ENCODE measurements at regions not wholly inside any gene's neighbourhood (a gene's known extent, or its start where the extent isn't known, plus 50 kb on each side); places are given as distances from the start of the nearest gene placed in this dataset.
"Not testable (repeated sequence)": the region's sequence is repeated elsewhere in the genome, so short reads cannot be mapped to it uniquely, and the experiment has no call there.

DNA sequence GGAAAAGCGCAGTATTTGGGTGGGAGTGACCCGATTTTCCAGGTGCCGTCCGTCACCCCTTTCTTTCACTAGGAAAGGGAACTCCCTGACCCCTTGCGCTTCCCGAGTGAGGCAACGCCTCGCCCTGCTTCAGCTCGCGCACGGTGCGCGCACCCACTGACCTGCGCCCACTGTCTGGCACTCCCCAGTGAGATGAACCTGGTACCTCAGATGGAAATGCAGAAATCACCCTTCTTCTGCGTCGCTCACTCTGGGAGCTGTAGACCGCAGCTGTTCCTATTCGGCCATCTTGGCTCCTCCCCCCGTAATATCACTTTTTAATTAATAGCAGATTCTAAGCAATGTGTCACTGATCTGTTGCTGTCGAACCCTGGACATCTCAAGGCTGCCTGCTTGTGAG lies 294.9 kb downstream of the MYCN start:
- not testable (repeated sequence) for DNase-seq (ENCODE audit: insufficient read length, low spot score); FAIRE-seq

DNA sequence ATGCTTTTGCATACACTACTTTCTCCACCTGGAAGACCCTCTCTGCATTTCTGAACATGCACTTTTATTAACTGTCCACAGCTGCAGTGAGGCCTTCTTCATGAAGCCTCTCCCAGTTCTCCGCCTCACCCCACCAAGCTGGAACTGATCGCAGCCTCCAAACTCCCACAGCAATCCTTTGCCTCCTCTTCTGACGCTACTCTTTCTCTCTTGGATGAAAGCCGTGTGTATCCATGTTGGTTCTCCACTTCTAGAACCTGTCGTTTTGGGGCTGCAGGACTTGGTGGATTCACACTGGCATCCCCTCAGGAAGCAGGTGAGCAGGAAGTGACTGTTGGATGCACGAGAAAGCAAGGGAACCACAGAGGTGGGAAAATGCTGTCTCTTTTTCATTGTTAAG lies 288.6 kb downstream of the MYCN start:
- FAIRE-seq, result no peak
- DNase-seq (ENCODE audit: insufficient read length, low spot score), result no peak

DNA sequence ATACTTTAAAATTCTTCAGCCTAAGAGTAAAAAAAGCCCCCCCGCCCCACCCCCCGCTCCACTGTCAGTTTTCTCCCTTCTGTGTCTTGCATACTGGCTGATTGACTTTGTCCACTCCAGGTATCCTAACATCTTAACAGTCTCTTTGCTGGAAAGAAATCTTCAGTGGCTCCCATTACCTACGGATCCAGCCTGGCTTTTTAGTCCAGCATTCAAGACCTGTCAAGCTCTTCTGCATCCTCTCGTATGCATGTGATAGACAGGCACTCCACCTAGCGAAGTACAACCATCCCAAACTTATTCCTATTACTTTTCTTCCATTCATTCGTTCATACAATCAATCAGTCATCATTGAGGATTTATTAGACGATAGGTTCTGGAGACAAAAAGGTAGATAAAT lies 288.1 kb downstream of the MYCN start:
- DNase-seq (ENCODE audit: insufficient read length, low spot score), result no peak
- no peak for FAIRE-seq

DNA sequence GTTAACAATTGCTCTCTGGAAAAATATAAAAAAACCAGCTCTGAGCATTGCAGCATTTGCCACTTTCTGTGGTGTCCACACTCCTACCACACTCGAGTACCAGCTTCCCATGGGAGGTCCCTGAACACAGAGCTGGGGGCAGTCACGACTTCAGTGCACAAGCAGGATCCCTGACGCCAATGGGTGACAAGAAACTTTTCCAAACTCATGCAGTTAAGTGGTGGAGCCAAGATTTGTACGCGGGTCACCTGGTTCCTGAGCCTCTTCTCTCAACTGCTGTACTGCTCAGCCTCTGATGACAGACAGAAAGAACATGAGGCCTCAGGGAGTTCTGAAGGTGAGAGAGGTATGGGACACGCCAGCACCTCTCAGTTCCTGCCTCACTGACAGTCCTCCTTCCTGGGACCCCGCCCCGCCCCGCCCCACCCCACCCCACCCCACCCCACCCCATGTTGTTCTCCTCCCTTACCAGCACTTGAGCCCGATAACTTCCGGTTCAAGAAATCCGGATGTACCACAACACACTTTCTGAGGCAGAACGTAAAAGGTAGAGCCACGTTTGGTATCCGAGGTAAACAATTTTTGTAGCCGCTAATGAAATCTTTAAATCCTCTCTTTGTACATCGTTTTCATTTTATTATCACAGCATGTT lies 287.6 kb downstream of the MYCN start:
- FAIRE-seq (no peak), DNase-seq (ENCODE audit: insufficient read length, low spot score) (no peak)

DNA sequence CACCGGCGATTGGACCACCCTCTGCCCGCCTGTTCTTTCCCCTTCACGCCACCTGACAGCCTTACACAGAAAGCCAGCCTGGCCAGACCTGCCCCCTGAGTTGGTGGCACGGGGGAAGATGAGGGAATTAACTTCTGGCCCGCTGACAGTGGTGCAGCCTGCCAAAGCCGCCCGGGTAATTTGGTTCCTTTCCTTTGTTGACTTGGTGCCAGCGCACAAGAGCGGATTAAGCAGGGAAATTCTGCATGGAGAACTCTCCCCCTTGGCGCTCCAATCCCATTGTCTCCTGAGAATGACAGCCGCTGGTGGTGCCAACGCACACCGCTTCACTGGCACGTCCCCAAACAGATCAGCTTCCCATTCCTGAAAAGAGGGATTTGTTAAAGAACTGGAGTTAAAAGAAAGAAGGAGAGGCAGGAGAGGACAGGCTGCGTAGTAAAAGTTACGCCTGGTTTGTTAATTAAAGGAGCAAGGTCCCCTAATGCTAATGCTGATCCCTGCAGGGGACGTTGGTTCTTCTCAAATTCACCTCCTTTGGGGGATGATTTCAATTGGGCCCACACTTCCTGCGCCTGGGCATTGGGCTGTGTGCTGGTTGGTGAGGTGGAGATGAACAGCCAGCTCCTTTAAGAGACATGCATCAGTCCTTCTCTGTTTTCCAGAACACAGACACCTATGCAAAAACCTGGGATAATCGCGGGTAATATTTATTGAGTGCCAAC lies 286.8 kb downstream of the MYCN start:
- DNase-seq (ENCODE audit: insufficient read length, low spot score) (no peak), FAIRE-seq (no peak)

DNA sequence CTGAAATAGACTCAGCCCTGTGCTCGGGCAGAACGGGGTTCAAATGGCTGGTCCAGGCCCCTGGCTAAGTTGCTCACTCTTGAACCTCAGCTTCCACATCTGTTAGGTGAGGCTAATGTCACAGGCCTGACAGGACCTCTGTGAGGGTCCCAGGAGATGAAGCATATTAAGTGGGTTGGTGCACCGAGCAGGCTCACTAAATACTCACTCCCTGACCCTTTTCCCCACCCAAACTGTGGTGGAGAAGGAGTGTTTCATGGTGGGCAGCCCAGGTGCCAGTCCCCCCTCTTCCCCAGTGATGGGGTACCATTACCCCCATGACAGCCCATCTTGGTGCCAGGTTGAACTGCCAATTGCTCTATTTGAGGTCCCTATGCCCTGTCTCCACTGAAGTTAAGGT lies 286.0 kb downstream of the MYCN start:
- DNase-seq (ENCODE audit: insufficient read length, low spot score) (no peak), FAIRE-seq (no peak)

DNA sequence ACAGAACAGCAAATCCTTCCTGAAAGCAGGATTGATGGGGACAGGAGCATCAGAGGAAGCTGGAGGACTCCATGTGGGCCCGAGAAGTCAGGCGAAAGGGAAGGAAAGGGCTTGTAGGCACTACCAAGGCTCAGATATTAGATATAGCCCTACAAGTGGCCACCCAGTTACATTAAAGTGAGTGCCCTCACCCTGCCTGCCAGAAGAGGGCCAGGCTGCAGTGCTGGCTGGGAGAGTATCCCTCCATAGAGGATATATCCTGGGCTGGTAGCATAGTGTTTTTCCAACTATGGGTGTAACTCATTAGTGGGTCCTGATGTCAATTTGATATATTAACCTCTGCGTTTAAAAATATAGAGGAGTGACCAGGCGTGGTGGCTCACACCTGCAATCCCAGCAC lies 285.2 kb downstream of the MYCN start:
- DNase-seq (ENCODE audit: insufficient read length, low spot score), result no peak

DNA sequence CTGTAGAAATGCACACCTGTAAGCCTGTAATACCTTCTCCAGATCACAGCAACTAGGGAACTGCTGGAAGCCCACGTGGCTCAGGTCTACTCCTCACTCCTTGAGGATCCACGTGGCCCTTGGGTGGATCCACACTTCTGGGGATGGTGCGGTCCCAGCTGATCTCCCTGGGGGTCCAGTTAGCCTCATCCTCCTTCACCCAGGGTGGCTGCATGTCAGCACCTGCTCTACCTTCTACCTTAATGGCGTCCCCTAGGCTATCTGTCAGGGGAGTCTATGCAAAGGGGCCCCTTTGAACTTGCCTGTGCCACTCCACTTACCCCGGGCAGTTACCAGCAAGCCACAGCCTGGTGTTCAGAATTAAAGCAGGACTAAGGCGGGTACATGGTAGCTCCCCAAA lies 284.7 kb downstream of the MYCN start:
- DNase-seq (ENCODE audit: insufficient read length, low spot score) (no peak), FAIRE-seq (no peak)

More for the DNA sequence above, 285.2 kb downstream of the MYCN start:
- FAIRE-seq, result no peak

DNA sequence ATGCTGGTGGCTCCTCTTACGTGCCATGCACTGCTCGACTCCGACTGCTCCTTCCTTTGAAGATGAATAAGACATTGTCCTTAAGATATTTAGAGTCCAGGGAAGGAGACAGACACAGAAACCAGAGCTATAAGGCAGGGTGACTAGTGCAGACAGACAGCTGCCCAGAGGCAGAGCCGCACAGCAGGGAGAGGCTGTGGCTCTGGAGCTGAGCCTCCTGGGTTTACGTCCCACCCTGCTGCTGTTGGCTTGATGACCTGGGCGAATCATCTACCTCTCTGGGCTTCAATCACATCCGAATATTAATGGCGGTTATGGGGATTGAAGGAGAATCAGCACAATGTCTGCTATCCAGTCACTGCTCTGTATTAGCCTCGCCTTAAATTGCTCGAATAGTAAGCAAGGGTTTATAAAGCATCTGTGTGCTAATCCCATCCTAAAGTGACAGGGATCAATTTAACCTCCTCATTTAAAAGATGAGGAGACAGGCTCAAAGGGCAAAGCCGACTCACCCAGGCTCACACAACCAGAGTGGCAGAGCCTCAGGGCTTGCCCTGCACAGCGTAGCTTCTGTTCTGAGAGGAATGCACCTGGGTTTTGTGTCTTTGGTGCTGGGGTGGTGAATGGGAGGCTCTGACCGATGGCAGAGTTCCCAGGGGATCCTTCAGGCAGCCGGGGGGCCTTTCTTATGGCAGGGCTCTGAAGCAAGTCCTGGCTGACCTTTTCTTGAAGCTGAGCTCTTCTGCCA lies 284.1 kb downstream of the MYCN start:
- FAIRE-seq (no peak), DNase-seq (ENCODE audit: insufficient read length, low spot score) (no peak)

DNA sequence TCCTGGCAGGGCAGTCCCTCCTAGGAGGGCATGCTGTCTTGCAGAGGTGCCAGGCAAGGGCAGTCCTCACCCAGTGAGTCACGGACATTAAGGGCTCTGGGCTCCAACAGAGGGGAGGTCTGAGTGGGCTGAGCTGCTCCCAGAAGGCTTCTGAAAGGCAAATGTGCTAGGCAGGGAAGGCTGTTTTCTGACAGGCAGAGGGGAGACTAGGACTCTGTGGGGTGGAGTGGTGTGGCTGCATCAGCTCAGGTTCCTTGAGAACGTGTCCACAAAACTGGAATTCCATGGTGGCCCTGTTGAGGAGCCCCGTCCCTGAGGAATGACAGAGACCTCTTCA lies 283.5 kb downstream of the MYCN start:
- DNase-seq (ENCODE audit: insufficient read length, low spot score), result no peak
- FAIRE-seq, result no peak

DNA sequence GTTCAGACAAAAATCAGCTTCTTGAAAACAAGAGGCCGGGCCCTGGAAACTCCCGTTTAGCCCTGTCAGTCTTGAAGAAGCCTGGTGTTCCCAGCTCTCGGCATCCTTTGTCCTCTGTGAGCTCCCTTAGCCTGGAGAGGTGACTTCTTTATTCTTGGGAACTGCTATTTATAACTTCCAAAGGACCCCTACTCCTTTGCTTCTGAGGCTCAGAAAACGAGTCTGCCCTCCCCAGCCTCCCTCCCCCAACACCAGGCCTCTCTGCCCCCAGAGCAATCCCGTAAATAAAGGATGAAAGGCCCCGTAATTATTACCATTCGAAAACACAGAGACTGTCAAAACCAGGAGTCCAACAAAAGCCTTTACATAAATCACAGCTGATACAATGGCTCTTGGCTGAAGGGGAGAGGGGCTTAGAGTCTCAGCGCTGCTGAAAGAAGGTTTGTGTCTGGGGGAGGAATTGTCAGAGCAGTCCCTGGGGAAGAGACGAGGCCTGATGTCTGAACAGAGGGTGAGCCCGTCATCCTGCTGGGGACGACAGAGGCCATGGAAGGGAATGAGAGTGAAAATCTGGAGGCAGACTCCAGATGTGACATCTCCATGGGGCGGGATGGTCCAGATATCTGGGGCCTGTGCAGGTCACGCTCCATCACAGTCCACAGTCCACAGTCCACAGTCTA lies 283.0 kb downstream of the MYCN start:
- no peak for FAIRE-seq
- DNase-seq (ENCODE audit: insufficient read length, low spot score), result no peak

DNA sequence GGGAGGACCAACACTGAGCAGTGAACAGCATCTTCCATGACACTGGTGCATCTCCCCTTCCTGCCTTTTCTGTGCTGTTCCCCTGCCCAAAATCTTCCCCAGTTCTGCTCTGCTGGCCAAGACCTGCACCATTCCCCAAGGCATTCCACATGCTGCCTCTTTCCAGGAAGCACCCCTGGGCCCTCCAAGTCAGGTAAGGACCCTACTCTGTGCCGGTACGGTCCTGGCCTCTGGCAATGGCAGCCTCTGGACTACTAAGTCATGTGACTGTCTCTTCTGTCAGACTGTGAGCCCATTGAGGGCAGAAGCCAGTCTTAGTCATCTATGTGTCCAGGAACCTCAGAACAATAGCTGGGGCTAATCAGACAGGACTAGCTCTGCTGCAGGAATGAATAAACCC lies 282.0 kb downstream of the MYCN start:
- no peak for FAIRE-seq
- DNase-seq (ENCODE audit: insufficient read length, low spot score), result no peak

DNA sequence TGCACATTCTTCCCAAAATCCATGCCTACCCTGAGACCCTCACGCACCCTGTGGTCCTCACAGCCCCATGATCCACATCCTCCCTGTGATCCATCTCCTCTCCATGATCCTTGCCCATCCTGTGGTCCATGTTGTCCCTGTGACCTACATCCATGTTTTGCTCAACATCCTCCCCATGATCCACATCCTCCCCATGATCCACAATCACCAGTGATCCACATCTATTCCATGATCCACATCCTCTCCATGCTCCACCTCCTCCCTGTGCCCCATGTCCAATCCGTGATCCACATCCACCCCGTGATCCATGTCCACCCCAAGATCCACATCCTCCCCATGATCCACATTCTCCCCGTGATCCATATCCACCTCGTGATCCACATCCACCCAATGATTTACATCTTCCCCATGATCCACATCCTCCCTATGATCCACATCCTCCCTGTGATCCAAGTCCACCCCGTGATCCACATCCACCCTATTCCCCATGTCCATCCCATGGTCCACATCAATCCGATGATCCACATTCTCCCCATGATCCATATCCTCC lies 281.2 kb downstream of the MYCN start:
- FAIRE-seq (peak; percentile 70), DNase-seq (ENCODE audit: insufficient read length, low spot score) (no peak)

DNA sequence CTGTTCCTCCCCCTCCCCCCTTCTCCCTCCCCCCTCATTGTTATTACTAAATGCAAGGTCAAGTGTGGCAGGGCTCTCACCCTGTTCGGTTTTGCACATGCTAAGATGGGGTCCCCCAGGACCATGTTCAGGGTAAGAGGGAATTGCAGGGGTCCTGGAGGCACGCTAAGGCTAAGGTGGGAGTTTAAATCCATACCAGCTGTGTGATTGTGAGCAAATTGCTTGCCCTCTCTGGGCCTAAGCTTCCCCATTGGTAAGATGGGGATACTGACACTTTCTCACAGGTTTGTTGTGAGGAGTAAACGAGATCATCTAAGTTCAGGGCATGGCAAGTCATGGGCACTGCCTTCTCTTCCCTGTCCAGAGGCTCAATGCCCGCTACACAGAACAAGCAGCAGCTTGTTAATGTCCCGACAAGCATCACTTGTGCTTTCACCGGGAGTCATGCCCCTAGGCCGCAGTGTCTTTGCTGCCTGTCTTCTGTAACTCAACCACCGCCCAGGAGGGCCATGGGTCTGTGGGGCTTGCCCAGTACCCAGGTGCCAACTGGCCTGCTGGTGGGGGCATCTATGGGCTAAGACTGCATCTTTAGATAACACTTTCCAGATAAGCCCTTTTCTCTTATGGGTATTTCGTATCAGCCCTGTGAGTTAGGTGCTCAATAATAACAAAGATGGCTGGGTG lies 279.1 kb downstream of the MYCN start:
- FAIRE-seq (no peak), DNase-seq (ENCODE audit: insufficient read length, low spot score) (no peak)

DNA sequence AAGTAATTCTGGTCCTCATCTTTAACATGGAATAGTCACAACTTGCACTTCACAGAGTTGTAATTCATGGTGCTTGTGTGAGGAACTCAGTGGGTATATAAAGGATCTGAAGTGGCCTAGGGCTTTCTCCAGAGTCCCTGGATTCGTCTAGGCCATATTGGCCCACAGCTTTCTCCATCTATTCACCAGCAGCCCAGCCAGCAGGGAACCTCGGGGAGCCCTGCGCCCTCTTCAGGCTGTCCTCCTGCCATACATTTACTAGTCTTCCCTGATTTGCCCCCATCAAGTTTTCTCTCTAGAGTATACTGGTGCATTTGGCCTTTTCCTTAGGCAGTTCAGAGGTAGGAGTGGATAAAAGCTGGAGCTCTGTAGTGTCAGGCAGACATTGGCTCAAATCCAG lies 278.3 kb downstream of the MYCN start:
- no peak for DNase-seq (ENCODE audit: insufficient read length, low spot score)
- no peak for FAIRE-seq

DNA sequence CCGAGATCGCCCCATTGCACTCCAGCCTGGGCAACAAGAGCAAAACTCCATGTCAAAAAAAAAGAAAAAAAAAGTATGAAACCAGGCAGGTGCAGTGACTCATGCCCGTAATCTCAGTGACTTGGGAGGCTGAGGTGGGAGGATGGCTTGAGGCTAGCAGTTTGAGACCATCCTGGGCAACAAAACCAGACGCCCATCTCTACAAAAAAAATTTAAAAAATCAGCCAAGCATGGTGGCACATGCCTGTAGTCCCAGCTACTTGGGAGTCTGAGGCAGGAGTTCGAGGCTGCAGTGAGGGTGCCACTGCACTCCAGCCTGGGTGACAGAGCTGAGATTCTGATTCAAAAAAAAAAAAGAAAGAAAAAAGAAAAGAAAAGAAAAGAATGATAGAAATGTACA lies 277.8 kb downstream of the MYCN start:
- FAIRE-seq (no peak), DNase-seq (ENCODE audit: insufficient read length, low spot score) (no peak)

DNA sequence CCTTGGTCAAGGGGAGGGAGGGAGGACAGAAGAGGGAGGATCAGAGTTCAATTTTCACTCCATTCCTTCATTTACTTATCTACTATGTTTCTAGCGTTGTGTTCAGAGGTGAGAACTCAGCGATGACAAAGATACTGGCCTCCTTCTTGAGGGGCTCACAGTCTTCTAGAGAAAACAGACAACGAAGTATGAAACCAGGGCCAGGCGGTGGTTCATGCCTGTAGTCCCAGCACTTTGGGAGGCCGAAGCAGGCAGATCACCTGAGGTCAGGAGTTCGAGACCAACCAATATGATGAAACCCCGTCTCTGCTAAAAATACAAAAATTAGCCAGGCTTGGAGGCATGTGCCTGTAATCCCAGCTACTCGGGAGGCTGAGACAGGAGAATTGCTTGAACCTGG lies 277.4 kb downstream of the MYCN start:
- not testable (repeated sequence) for FAIRE-seq; DNase-seq (ENCODE audit: insufficient read length, low spot score)

DNA sequence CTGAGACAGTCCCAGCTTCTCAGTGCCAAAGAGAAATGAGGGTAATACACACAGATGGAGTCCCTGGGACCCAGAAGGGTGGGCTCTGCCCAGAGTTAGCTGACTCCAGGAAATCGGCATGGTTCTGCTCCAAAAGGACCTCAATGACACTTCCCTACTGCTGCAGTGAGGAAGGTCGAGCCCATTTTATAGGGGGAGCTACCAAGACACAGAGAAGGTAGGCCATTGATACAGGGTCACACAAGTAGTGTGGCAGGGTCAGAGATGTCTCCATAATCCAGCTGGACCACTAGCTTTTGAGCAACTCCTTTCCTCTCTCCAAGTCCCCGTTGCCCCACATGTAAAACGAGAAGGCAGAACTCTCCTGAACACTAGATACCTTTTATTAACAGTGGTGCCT lies 276.9 kb downstream of the MYCN start:
- no peak for DNase-seq (ENCODE audit: insufficient read length, low spot score)
- FAIRE-seq, result no peak

DNA sequence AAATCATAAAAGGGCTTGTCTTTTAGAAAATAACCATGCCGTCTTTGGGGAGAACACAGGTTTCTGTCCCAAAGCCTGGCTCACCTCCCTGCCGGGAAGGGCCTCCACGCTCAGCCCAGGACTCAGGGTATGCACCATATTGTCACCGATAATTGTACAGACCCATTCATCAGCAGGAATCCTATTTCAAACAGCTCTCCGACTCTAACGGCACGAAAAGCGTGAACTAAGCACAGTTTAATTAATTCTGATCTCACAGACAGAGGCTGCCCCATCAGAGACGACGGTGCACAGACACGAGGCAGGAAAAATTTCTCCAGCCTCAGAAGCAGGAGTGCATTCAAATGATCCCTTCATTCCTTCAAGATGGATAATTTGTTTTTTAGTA lies 276.2 kb downstream of the MYCN start:
- DNase-seq (ENCODE audit: insufficient read length, low spot score) (no peak), FAIRE-seq (no peak)

DNA sequence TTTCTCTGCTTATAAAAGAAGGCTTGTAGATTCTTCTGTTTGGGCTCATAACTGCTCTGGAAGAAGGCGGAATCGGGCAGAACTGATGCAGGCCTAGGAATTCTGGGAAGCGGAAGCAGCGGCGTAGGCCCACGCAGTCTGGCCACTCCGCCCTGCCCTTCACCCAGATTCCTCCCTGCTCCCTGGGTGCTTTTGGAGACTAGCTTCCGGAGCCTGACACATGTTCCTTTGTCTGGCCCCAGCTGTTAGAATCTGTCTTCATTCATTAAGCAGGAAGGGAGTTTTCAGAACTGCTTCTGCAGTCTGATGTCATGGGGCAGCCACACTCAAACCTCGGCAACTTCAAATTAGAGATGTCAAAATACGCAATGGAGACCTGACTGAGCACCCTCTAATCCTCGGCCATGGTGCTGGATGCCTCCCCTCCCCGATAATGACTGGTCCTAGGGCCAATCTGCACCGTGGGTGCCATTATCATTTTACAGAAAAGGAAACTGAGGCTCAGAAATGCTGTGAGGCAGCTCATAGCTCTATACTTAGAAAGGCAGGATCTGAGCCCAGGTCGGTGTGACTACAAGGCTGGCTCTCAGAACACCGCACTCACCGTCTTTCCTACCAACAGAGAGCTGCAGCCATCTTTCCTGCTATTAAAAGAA lies 275.7 kb downstream of the MYCN start:
- FAIRE-seq, result no peak
- DNase-seq (ENCODE audit: insufficient read length, low spot score), result no peak

Measured in HTR-8/SVneo (cell line).